Astrocyte of the spinal cord (primary cell): ENCODE measurements at regions not wholly inside any gene's neighbourhood (a gene's known extent, or its start where the extent isn't known, plus 50 kb on each side); places are given as distances from the start of the nearest gene placed in this dataset.

Source experiments
- DNase-seq: peaks from one replicate; pipeline ENCODE4 v3.0.0; 2011; ENCODE audit warnings: low read depth, low spot score
- H3K4me3 ChIP-seq: 2 replicates; pipeline ENCODE4 v1.5.1; 2011; ENCODE audit warnings: low read depth, mild to moderate bottlenecking, low read length, moderate library complexity
- CTCF ChIP-seq: IDR thresholded peaks from 2 replicates; pipeline ENCODE4 v1.5.1; 2012; ENCODE audit warnings: low read depth, mild to moderate bottlenecking, low read length, inconsistent platforms
- in situ Hi-C: cut with HindIII; loops from 2 replicates; pipeline ENCODE4 v1.10.0; 2017; ENCODE audit warnings: low sequenced_read_pairs

- in situ Hi-C loops = no loop called here
- DNase-seq = no peak
- TF ChIP-seq CTCF = no peak
Observed at GRCh38 chr5:103404483-103404882, 145.9 kb downstream of the MACIR start.

GRCh38 chr5:103402851-103403250, 144.3 kb downstream of the MACIR start:
- DNase-seq = no peak
- TF ChIP-seq CTCF = no peak
- no peak overlapping the region for H3K4me3 ChIP-seq
- in situ Hi-C loops = no loop called here

More at GRCh38 chr5:103404483-103404882, 145.9 kb downstream of the MACIR start:
- no peak overlapping the region for H3K4me3 ChIP-seq

GRCh38 chr5:103397739-103398581, 139.4 kb downstream of the MACIR start:
- no peak for TF ChIP-seq CTCF
- in situ Hi-C loops = no loop called here
- no peak overlapping the region for H3K4me3 ChIP-seq
- no peak for DNase-seq

- no peak for TF ChIP-seq CTCF
- no peak for DNase-seq
- H3K4me3 ChIP-seq = no peak overlapping the region
- in situ Hi-C loops = no loop called here
Observed at GRCh38 chr5:103394676-103395075, 136.1 kb downstream of the MACIR start.

- peak; percentile 6 for DNase-seq
- no peak for TF ChIP-seq CTCF
- no peak overlapping the region for H3K4me3 ChIP-seq
- in situ Hi-C loops = no loop called here
Observed at GRCh38 chr5:103393101-103393754, 134.7 kb downstream of the MACIR start.

GRCh38 chr5:103391659-103392058, 133.1 kb downstream of the MACIR start:
- DNase-seq = no peak
- TF ChIP-seq CTCF = no peak
- in situ Hi-C loops = no loop called here
- no peak overlapping the region for H3K4me3 ChIP-seq
